HCT116 (cell line): ENCODE measurements at regions not wholly inside any gene's neighbourhood (a gene's known extent, or its start where the extent isn't known, plus 50 kb on each side); places are given as distances from the start of the nearest gene placed in this dataset.

ENCODE experiments used
- ATAC-seq: fragments of 200-7000 bp; cut with Tn5 transposase; 2 replicates; pipeline ENCODE4 v1.9.1; 2020; ENCODE audit warnings: mild to moderate bottlenecking, moderate library complexity
- BruUV-seq: library from RNA; stranded (reverse); fragments of 400-500 nt; replicated peaks from 2 replicates; lab custom pipeline; 2021; lab: Mats Ljungman, UMichigan
- CTCF ChIA-PET: fragments of 300-600 bp; sonication (Branson Sonifier 250); formaldehyde crosslinking; loops from one replicate; lab custom pipeline; 2021; ENCODE audit warnings: antibody characterized with exemption; lab: Charles Lee
- POLR2A ChIA-PET: fragments of 300-600, 350-600 bp; sonication (Branson Sonifier 250); formaldehyde crosslinking; loops from one replicate; lab custom pipeline; 2021; ENCODE audit warnings: antibody characterized with exemption; lab: Charles Lee
- RAD21 ChIA-PET, 2 experiments: fragments of 300-600 bp; sonication (Branson Sonifier 250); formaldehyde crosslinking; loops; one replicate each; lab custom pipeline; 2023; ENCODE audit warnings: low total read pairs in 2 of 2; ENCODE audit not compliant: uncharacterized antibody in 2 of 2, unreplicated experiment in 2 of 2, low non-redundant PET in 1 of 2; lab: Charles Lee
- DNase-seq: peaks from one replicate; pipeline ENCODE4 v3.0.0-alpha.2; 2010; ENCODE audit warnings: low read depth, low spot score
- H2AFZ ChIP-seq: fragments of 200-600 bp; shearing (Covaris generic), sonication (generic); 2 replicates; pipeline ENCODE4 v1.6.1; 2017; ENCODE audit warnings: low read depth, mixed run types, mixed read lengths, antibody characterized with exemption, low read length; ENCODE audit not compliant: poor library complexity, severe bottlenecking
- H3K27ac ChIP-seq: 2 replicates; pipeline ENCODE4 v1.5.1; 2012; ENCODE audit warnings: low read depth, low read length
- H3K27me3 ChIP-seq: fragments of 200-600 bp; sonication (generic); 2 replicates; pipeline ENCODE4 v1.6.1; 2016; ENCODE audit warnings: mixed run types, low read length, mixed read lengths; ENCODE audit not compliant: insufficient read depth
- H3K36me3 ChIP-seq, 2 experiments: fragments of 200-500 bp in 1 of 2; fragments of 200-600 bp in 1 of 2; sonication (Bioruptor generic) in 1 of 2; sonication (generic) in 1 of 2; 2 replicates each; pipeline versions ENCODE4 v1.5.1 to v1.6.1; 2014 to 2016; ENCODE audit warnings: low read length in 2 of 2, inconsistent platforms in 1 of 2, mixed read lengths in 1 of 2, mixed run types in 1 of 2; ENCODE audit not compliant: insufficient read depth in 2 of 2, control insufficient read depth in 1 of 2
- H3K4me1 ChIP-seq, 2 experiments: fragments of 200-600 bp in 1 of 2; sonication (generic) in 1 of 2; 2 replicates each; pipeline versions ENCODE4 v1.5.1 to v1.6.1; 2012 to 2017; ENCODE audit warnings: low read length in 2 of 2, inconsistent platforms in 1 of 2, mild to moderate bottlenecking in 1 of 2, mixed read lengths in 1 of 2, mixed run types in 1 of 2, moderate library complexity in 1 of 2; ENCODE audit not compliant: insufficient read depth in 2 of 2, control insufficient read depth in 1 of 2
- H3K4me2 ChIP-seq: fragments of 200-600 bp; sonication (generic); 2 replicates; pipeline ENCODE4 v1.6.1; 2017; ENCODE audit warnings: mixed run types, low read length, mixed read lengths
- H3K4me3 ChIP-seq, 2 experiments: fragments of 200-600 bp in 1 of 2; sonication (generic) in 1 of 2; replicated peaks in 1 of 2; 2 replicates each; pipeline ENCODE4 v1.5.1; 2011 to 2016; ENCODE audit warnings: low read length in 2 of 2, control low read depth in 1 of 2, low read depth in 1 of 2, mild to moderate bottlenecking in 1 of 2, mixed read lengths in 1 of 2, mixed run types in 1 of 2
- H3K79me2 ChIP-seq: fragments of 200-600 bp; sonication (generic); 2 replicates; pipeline ENCODE4 v1.6.1; 2017; ENCODE audit warnings: mild to moderate bottlenecking, mixed run types, low read length, moderate library complexity, mixed read lengths; ENCODE audit not compliant: insufficient read depth
- H3K9ac ChIP-seq: fragments of 200-600 bp; sonication (generic); 2 replicates; pipeline ENCODE4 v1.6.1; 2016; ENCODE audit warnings: low read length, mixed read lengths
- H3K9me2 ChIP-seq: fragments of 200-600 bp; sonication (generic), shearing (Covaris generic); 2 replicates; pipeline ENCODE4 v1.6.1; 2017; ENCODE audit warnings: mixed run types, mild to moderate bottlenecking, moderate library complexity; ENCODE audit not compliant: insufficient read depth
- H3K9me3 ChIP-seq, 2 experiments: fragments of 200-500 bp in 1 of 2; fragments of 200-600 bp in 1 of 2; sonication (Bioruptor generic) in 1 of 2; sonication (generic) in 1 of 2; 2 replicates each; pipeline ENCODE4 v1.6.1; 2014 to 2017; ENCODE audit warnings: low read length in 2 of 2, mixed read lengths in 2 of 2, inconsistent platforms in 1 of 2, low read depth in 1 of 2, mild to moderate bottlenecking in 1 of 2, mixed run types in 1 of 2, moderate library complexity in 1 of 2; ENCODE audit not compliant: control insufficient read depth in 1 of 2, insufficient read depth in 1 of 2
- H4K20me1 ChIP-seq: fragments of 200-600 bp; sonication (generic), shearing (Covaris generic); 2 replicates; pipeline ENCODE4 v1.6.1; 2017; ENCODE audit warnings: mixed run types, mild to moderate bottlenecking, moderate library complexity; ENCODE audit not compliant: insufficient read depth
- ATF3 ChIP-seq: IDR thresholded peaks from 2 replicates; pipeline ENCODE4 v1.6.1; 2012
- CEBPB ChIP-seq: IDR thresholded peaks from 2 replicates; pipeline ENCODE4 v1.6.1; 2012; ENCODE audit warnings: low read depth
- ELF1 ChIP-seq: IDR thresholded peaks from 2 replicates; pipeline ENCODE4 v1.6.1; 2012; ENCODE audit warnings: low read depth, borderline replicate concordance
- EZH2 ChIP-seq: fragments of 200-600 bp; sonication (generic); IDR thresholded peaks from 2 replicates; pipeline ENCODE4 v1.6.1; 2017; ENCODE audit warnings: antibody characterized with exemption, mixed run types
- POLR2A ChIP-seq: IDR thresholded peaks from 2 replicates; pipeline ENCODE4 v1.7.0; 2011; ENCODE audit warnings: borderline replicate concordance; ENCODE audit not compliant: insufficient read depth, insufficient read length; ENCODE audit errors: extremely low read depth
- POLR2AphosphoS5 ChIP-seq: IDR thresholded peaks from 2 replicates; pipeline ENCODE4 v1.6.1; 2011; ENCODE audit warnings: mild to moderate bottlenecking, low read depth, low read length, moderate library complexity
- SIN3A ChIP-seq: IDR thresholded peaks from 2 replicates; pipeline ENCODE4 v1.6.1; 2012; ENCODE audit warnings: low read depth
- SP1 ChIP-seq: IDR thresholded peaks from 2 replicates; pipeline ENCODE4 v1.6.1; 2012; ENCODE audit warnings: low read depth
- TCF7L2 ChIP-seq: IDR thresholded peaks from 2 replicates; pipeline ENCODE4 v1.7.0; 2011; ENCODE audit warnings: borderline replicate concordance, inconsistent platforms; ENCODE audit not compliant: insufficient read depth, insufficient read length; ENCODE audit errors: extremely low read depth
- YY1 ChIP-seq: IDR thresholded peaks from 2 replicates; pipeline ENCODE4 v1.6.1; 2011; ENCODE audit warnings: low read length, low read depth, moderate library complexity, mild to moderate bottlenecking; ENCODE audit not compliant: insufficient replicate concordance; ENCODE audit errors: extremely low read depth
- ZBTB33 ChIP-seq: IDR thresholded peaks from 2 replicates; pipeline ENCODE4 v1.6.1; 2011; ENCODE audit warnings: mild to moderate bottlenecking, low read length, moderate library complexity; ENCODE audit not compliant: insufficient replicate concordance; ENCODE audit errors: extremely low read depth
- ZNF274 ChIP-seq: fragments of 200-500 bp; sonication (Bioruptor generic); IDR thresholded peaks from 2 replicates; pipeline ENCODE4 v1.6.1; 2014; ENCODE audit warnings: mild to moderate bottlenecking, low read depth, low read length, inconsistent platforms
- intact Hi-C: fragments of 100-400 bp; cut with micrococcal nuclease; formaldehyde crosslinking; loops from 2 replicates; pipeline ENCODE4 v1.10.0; 2022
- TF ChIP-seq, protein P1 (sequence below): IDR thresholded peaks from 2 replicates; pipeline ENCODE4 v1.6.1; 2012
- TF ChIP-seq, protein P2 (sequence below), 3 experiments: fragments of 200-600 bp in 1 of 3; sonication (generic) in 1 of 3; IDR thresholded peaks in 2 of 3; conservative IDR thresholded peaks in 1 of 3; 2 replicates each; pipeline ENCODE4 v1.5.1; 2012 to 2017; ENCODE audit warnings: low read depth in 2 of 3, low read length in 2 of 3, antibody characterized with exemption in 1 of 3, borderline replicate concordance in 1 of 3, control low read depth in 1 of 3, mild to moderate bottlenecking in 1 of 3, mixed read lengths in 1 of 3, mixed run types in 1 of 3, moderate library complexity in 1 of 3; ENCODE audit not compliant: insufficient read depth in 1 of 3

GRCh38 chr3:154956815-154957214 is 123.3 kb upstream of the MME start:
- no peak overlapping the region for H3K4me2 ChIP-seq
- 0 out of 4 replicates have a peak, but pooled peaks cover 0 to 3% of the 10 kb centered on the region in 2 experiments for H3K9me3 ChIP-seq
- H3K9ac ChIP-seq, result no peak overlapping the region
- POLR2A ChIA-PET, result no interaction called here
- TF ChIP-seq CEBPB (no peak), EZH2 (no peak), ZNF274 (no peak), POLR2A (no peak), POLR2AphosphoS5 (no peak), SP1 (no peak), YY1 (no peak), ATF3 (no peak), SIN3A (no peak), ZBTB33 (no peak), ELF1 (no peak), TCF7L2 (no peak)
- TF ChIP-seq, protein P1, sequence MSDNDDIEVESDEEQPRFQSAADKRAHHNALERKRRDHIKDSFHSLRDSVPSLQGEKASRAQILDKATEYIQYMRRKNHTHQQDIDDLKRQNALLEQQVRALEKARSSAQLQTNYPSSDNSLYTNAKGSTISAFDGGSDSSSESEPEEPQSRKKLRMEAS, result no peak
- TF ChIP-seq, protein P2, sequence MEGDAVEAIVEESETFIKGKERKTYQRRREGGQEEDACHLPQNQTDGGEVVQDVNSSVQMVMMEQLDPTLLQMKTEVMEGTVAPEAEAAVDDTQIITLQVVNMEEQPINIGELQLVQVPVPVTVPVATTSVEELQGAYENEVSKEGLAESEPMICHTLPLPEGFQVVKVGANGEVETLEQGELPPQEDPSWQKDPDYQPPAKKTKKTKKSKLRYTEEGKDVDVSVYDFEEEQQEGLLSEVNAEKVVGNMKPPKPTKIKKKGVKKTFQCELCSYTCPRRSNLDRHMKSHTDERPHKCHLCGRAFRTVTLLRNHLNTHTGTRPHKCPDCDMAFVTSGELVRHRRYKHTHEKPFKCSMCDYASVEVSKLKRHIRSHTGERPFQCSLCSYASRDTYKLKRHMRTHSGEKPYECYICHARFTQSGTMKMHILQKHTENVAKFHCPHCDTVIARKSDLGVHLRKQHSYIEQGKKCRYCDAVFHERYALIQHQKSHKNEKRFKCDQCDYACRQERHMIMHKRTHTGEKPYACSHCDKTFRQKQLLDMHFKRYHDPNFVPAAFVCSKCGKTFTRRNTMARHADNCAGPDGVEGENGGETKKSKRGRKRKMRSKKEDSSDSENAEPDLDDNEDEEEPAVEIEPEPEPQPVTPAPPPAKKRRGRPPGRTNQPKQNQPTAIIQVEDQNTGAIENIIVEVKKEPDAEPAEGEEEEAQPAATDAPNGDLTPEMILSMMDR (IDR thresholded peaks at IDR 0.05 in 2 of 3, conservative IDR thresholded peaks at IDR 0.05 in 1 of 3; ENCODE audit: borderline replicate concordance in 1 of 3, insufficient read depth in 1 of 3, low read depth in 2 of 3, low read length in 2 of 3), result no peak
- no peaks in the 10 kb centered on the region for H3K36me3 ChIP-seq
- no peaks in the 10 kb centered on the region for H3K27me3 ChIP-seq
- RAD21 ChIA-PET, result no interaction called here
- no peak overlapping the region for H2AFZ ChIP-seq
- no peak for DNase-seq
- H3K27ac ChIP-seq, result no peak overlapping the region
- ATAC-seq, result no peak
- H3K4me3 ChIP-seq, result no peak overlapping the region
- H4K20me1 ChIP-seq, result no peaks in the 10 kb centered on the region
- intact Hi-C loops, result no loop called here
- BruUV-seq, result no TSS peak
- CTCF ChIA-PET, result no interaction called here
- no peaks in the 10 kb centered on the region for H3K9me2 ChIP-seq
- no peaks in the 10 kb centered on the region for H3K4me1 ChIP-seq
- H3K79me2 ChIP-seq, result no peaks in the 10 kb centered on the region
